ENCODE measurements at regions not wholly inside any gene's neighbourhood (a gene's known extent, or its start where the extent isn't known, plus 50 kb on each side); places are given as distances from the start of the nearest gene placed in this dataset.

DNA sequence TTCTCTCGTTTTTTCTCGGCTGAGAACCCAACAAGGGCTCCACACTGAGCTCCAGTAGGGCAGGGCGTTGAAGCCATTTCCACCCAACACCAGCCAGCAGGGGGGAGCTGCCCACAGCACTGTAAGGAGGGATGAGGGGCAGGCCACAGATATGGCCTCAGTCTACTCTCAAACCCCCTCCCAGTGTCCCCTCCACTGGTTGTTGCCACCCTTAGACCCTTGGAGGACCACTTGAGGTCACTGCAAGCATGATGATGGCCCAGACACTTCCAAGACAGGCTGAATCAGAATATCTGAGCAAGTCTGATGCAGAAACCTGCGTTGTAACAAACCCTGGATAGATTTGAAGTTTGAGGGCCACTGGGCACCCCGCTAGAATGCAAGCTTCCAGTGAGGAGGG, 217.0 kb upstream of the CST7 start:
- H3K4me2 ChIP-seq (ENCODE audit: low read depth, low read length) = no peak overlapping the region
- no peaks in the 10 kb centered on the region for H3F3A ChIP-seq (ENCODE audit: insufficient read depth, low read length)
- DNase-seq = no peak
- H4K20me1 ChIP-seq (ENCODE audit: insufficient read depth, low read length) = no peaks in the 10 kb centered on the region
- H3K27me3 ChIP-seq (replicated peaks; ENCODE audit: insufficient read depth, low read length) = no peaks in the 10 kb centered on the region
- no peaks in the 10 kb centered on the region for H3K79me2 ChIP-seq (ENCODE audit: low read length)
- no peaks in the 10 kb centered on the region for H3K4me1 ChIP-seq (ENCODE audit: low read length)
- H3K4me3 ChIP-seq (ENCODE audit: low read length) = no peak overlapping the region
- TF ChIP-seq, protein P1, sequence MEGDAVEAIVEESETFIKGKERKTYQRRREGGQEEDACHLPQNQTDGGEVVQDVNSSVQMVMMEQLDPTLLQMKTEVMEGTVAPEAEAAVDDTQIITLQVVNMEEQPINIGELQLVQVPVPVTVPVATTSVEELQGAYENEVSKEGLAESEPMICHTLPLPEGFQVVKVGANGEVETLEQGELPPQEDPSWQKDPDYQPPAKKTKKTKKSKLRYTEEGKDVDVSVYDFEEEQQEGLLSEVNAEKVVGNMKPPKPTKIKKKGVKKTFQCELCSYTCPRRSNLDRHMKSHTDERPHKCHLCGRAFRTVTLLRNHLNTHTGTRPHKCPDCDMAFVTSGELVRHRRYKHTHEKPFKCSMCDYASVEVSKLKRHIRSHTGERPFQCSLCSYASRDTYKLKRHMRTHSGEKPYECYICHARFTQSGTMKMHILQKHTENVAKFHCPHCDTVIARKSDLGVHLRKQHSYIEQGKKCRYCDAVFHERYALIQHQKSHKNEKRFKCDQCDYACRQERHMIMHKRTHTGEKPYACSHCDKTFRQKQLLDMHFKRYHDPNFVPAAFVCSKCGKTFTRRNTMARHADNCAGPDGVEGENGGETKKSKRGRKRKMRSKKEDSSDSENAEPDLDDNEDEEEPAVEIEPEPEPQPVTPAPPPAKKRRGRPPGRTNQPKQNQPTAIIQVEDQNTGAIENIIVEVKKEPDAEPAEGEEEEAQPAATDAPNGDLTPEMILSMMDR (IDR thresholded peaks at IDR 0.05; ENCODE audit: low read length) = no peak
- TF ChIP-seq EZH2 (optimal IDR thresholded peaks at IDR 0.05; ENCODE audit: low read depth, low read length) = no peak
- TF ChIP-seq EZH2phosphoT487 (IDR thresholded peaks at IDR 0.05; ENCODE audit: low read length) = no peak
- no peak overlapping the region for H2AFZ ChIP-seq (ENCODE audit: low read length)
- H3K27ac ChIP-seq (ENCODE audit: low read length) = no peak overlapping the region
- H3K9me2 ChIP-seq (replicated peaks; ENCODE audit: insufficient read depth, low read length) = no peaks in the 10 kb centered on the region
- no peaks in the 10 kb centered on the region for H3K9me3 ChIP-seq (replicated peaks; ENCODE audit: insufficient read depth, low read length)
- no peaks in the 10 kb centered on the region for H3K36me3 ChIP-seq (replicated peaks; ENCODE audit: insufficient read depth, low read length)
- H3K9ac ChIP-seq (ENCODE audit: low read length) = no peak overlapping the region

- DNase-seq = no peak
- H3K4me3 ChIP-seq (ENCODE audit: low read length) = no peak overlapping the region
- H4K20me1 ChIP-seq (ENCODE audit: insufficient read depth, low read length) = no peaks in the 10 kb centered on the region
- no peak overlapping the region for H3K4me2 ChIP-seq (ENCODE audit: low read depth, low read length)
- no peaks in the 10 kb centered on the region for H3K9me2 ChIP-seq (replicated peaks; ENCODE audit: insufficient read depth, low read length)
- no peaks in the 10 kb centered on the region for H3K79me2 ChIP-seq (ENCODE audit: low read length)
- H3K4me1 ChIP-seq (ENCODE audit: low read length) = no peaks in the 10 kb centered on the region
- no peak overlapping the region for H2AFZ ChIP-seq (ENCODE audit: low read length)
- no peak overlapping the region for H3K9ac ChIP-seq (ENCODE audit: low read length)
- no peaks in the 10 kb centered on the region for H3K9me3 ChIP-seq (replicated peaks; ENCODE audit: insufficient read depth, low read length)
- TF ChIP-seq, protein P1 (IDR thresholded peaks at IDR 0.05; ENCODE audit: low read length) = no peak
- TF ChIP-seq EZH2phosphoT487 (IDR thresholded peaks at IDR 0.05; ENCODE audit: low read length) (no peak), EZH2 (optimal IDR thresholded peaks at IDR 0.05; ENCODE audit: low read depth, low read length) (no peak)
- no peaks in the 10 kb centered on the region for H3F3A ChIP-seq (ENCODE audit: insufficient read depth, low read length)
- H3K27me3 ChIP-seq (replicated peaks; ENCODE audit: insufficient read depth, low read length) = no peaks in the 10 kb centered on the region
- H3K27ac ChIP-seq (ENCODE audit: low read length) = no peak overlapping the region
- no peaks in the 10 kb centered on the region for H3K36me3 ChIP-seq (replicated peaks; ENCODE audit: insufficient read depth, low read length)
Observed at GRCh38 chr20:24732599-24732998, 216.5 kb upstream of the CST7 start.

GRCh38 chr20:24733416-24733815, 215.7 kb upstream of the CST7 start:
- Histone ChIP-seq H2AFZ (ENCODE audit: low read length) (no peak overlapping the region), H3K9ac (ENCODE audit: low read length) (no peak overlapping the region), H3K9me3 (replicated peaks; ENCODE audit: insufficient read depth, low read length) (no peaks in the 10 kb centered on the region), H3K27ac (ENCODE audit: low read length) (no peak overlapping the region), H3K36me3 (replicated peaks; ENCODE audit: insufficient read depth, low read length) (no peaks in the 10 kb centered on the region), H3K9me2 (replicated peaks; ENCODE audit: insufficient read depth, low read length) (no peaks in the 10 kb centered on the region), H3K27me3 (replicated peaks; ENCODE audit: insufficient read depth, low read length) (0 out of 2 replicates have a peak, but pooled peaks cover 2% of the 10 kb centered on the region), H3K4me2 (ENCODE audit: low read depth, low read length) (no peak overlapping the region), H4K20me1 (ENCODE audit: insufficient read depth, low read length) (no peaks in the 10 kb centered on the region), H3F3A (ENCODE audit: insufficient read depth, low read length) (no peaks in the 10 kb centered on the region), H3K79me2 (ENCODE audit: low read length) (no peaks in the 10 kb centered on the region), H3K4me3 (ENCODE audit: low read length) (no peak overlapping the region), H3K4me1 (ENCODE audit: low read length) (no peaks in the 10 kb centered on the region)
- DNase-seq = no peak
- TF ChIP-seq EZH2 (optimal IDR thresholded peaks at IDR 0.05; ENCODE audit: low read depth, low read length) (no peak), EZH2phosphoT487 (IDR thresholded peaks at IDR 0.05; ENCODE audit: low read length) (no peak)
- TF ChIP-seq, protein P1 (IDR thresholded peaks at IDR 0.05; ENCODE audit: low read length) = no peak
